Stimulated activated CD8-positive, alpha-beta memory T cell treated with anti-CD3 and anti-CD28 coated beads, Interleukin-15, amount 100 ng/mL, for 48 hours (primary cell): ENCODE measurements at regions not wholly inside any gene's neighbourhood (a gene's known extent, or its start where the extent isn't known, plus 50 kb on each side); places are given as distances from the start of the nearest gene placed in this dataset.

Experiments used
- DNase-seq, 2 donors: peaks; one replicate each; pipeline ENCODE4 v3.0.0-alpha.2; 2020; ENCODE audit warnings: low read depth in 2 of 2

- DNase-seq: no peak
Measured at GRCh38 chr13:73937441-73937840, 196.8 kb downstream of the KLF12 start.

- DNase-seq: no peak
Measured at GRCh38 chr13:73935991-73936390, 198.2 kb downstream of the KLF12 start.

GRCh38 chr13:73934771-73935170, 199.4 kb downstream of the KLF12 start:
- no peak for DNase-seq

GRCh38 chr13:73934215-73934641, 200.0 kb downstream of the KLF12 start:
- no peak for DNase-seq

GRCh38 chr13:73933795-73934194, 200.4 kb downstream of the KLF12 start:
- no peak for DNase-seq

GRCh38 chr13:73932091-73932490, 202.1 kb downstream of the KLF12 start:
- DNase-seq: no peak

- no peak for DNase-seq
Measured at GRCh38 chr13:73929287-73929932, 204.8 kb downstream of the KLF12 start.

- DNase-seq: no peak
Measured at GRCh38 chr13:73924607-73925006, 209.6 kb downstream of the KLF12 start.

GRCh38 chr13:73922493-73923393, 211.5 kb downstream of the KLF12 start:
- no peak for DNase-seq

GRCh38 chr13:73918691-73919090, 215.5 kb downstream of the KLF12 start:
- no peak for DNase-seq

GRCh38 chr13:73913751-73914518, 220.3 kb downstream of the KLF12 start:
- DNase-seq: no peak

GRCh38 chr13:73913079-73913740, 221.0 kb downstream of the KLF12 start:
- DNase-seq: no peak

GRCh38 chr13:73911361-73911760, 222.8 kb downstream of the KLF12 start:
- no peak for DNase-seq

- no peak for DNase-seq
Measured at GRCh38 chr13:73910733-73911132, 223.5 kb downstream of the KLF12 start.

- no peak for DNase-seq
Measured at GRCh38 chr13:73908809-73909208, 225.4 kb downstream of the KLF12 start.

- DNase-seq: no peak
Measured at GRCh38 chr13:73904625-73905024, 229.6 kb downstream of the KLF12 start.

GRCh38 chr13:73903561-73903960, 230.6 kb downstream of the KLF12 start:
- DNase-seq: no peak

GRCh38 chr13:73902847-73903246, 231.4 kb downstream of the KLF12 start:
- DNase-seq: no peak

GRCh38 chr13:73902296-73902695, 231.9 kb downstream of the KLF12 start:
- DNase-seq: no peak

- no peak for DNase-seq
Measured at GRCh38 chr13:73901324-73902068, 232.7 kb downstream of the KLF12 start.

GRCh38 chr13:73900591-73900990, 233.6 kb downstream of the KLF12 start:
- DNase-seq: no peak
